H9 (cell line): ENCODE measurements at regions not wholly inside any gene's neighbourhood (a gene's known extent, or its start where the extent isn't known, plus 50 kb on each side); places are given as distances from the start of the nearest gene placed in this dataset.

Experiments
- DNase-seq: peaks from one replicate; pipeline ENCODE4 v3.0.0-alpha.2; 2017
- H2AFZ ChIP-seq: one replicate; pipeline ENCODE4 v1.6.1; 2013; ENCODE audit warnings: mild to moderate bottlenecking, low read length, control low read depth, moderate library complexity
- H2AK5ac ChIP-seq: 2 replicates; pipeline ENCODE4 v1.6.1; 2013; ENCODE audit warnings: low read length, control low read depth, mixed read lengths; ENCODE audit not compliant: insufficient read length
- H2BK120ac ChIP-seq: one replicate; pipeline ENCODE4 v1.6.1; 2013; ENCODE audit warnings: low read depth, mild to moderate bottlenecking, low read length, control low read depth, inconsistent platforms; ENCODE audit not compliant: poor library complexity, severe bottlenecking
- H2BK12ac ChIP-seq: 2 replicates; pipeline ENCODE4 v1.6.1; 2013; ENCODE audit warnings: low read length, control low read depth, mixed read lengths, low read depth; ENCODE audit not compliant: insufficient read length
- H2BK15ac ChIP-seq: 2 replicates; pipeline ENCODE4 v1.6.1; 2013; ENCODE audit warnings: low read depth, low read length, control low read depth
- H2BK20ac ChIP-seq: one replicate; pipeline ENCODE4 v1.6.1; 2013; ENCODE audit warnings: low read depth, mild to moderate bottlenecking, low read length, control low read depth, inconsistent platforms; ENCODE audit not compliant: poor library complexity, severe bottlenecking
- H2BK5ac ChIP-seq: 2 replicates; pipeline ENCODE4 v1.6.1; 2013; ENCODE audit warnings: low read length, control low read depth, mixed read lengths; ENCODE audit not compliant: insufficient read length
- H3K14ac ChIP-seq: 2 replicates; pipeline ENCODE4 v1.6.1; 2013; ENCODE audit warnings: low read length, control low read depth; ENCODE audit not compliant: insufficient read depth
- H3K18ac ChIP-seq: 2 replicates; pipeline ENCODE4 v1.6.1; 2013; ENCODE audit warnings: low read depth, mild to moderate bottlenecking, mixed read lengths, low read length, control low read depth; ENCODE audit not compliant: insufficient read length
- H3K23ac ChIP-seq: 2 replicates; pipeline ENCODE4 v1.6.1; 2013; ENCODE audit warnings: low read length, control low read depth, mixed read lengths, low read depth; ENCODE audit not compliant: insufficient read length
- H3K23me2 ChIP-seq: 2 replicates; pipeline ENCODE4 v1.6.1; 2013; ENCODE audit warnings: low read depth, mild to moderate bottlenecking, mixed read lengths, low read length, control low read depth; ENCODE audit not compliant: insufficient read length, poor library complexity, severe bottlenecking
- H3K27ac ChIP-seq: 2 replicates; pipeline ENCODE4 v1.5.1; 2013; ENCODE audit warnings: low read length, control low read depth, mixed read lengths, low read depth; ENCODE audit not compliant: insufficient read length
- H3K27me3 ChIP-seq: 2 replicates; pipeline ENCODE4 v1.6.1; 2013; ENCODE audit warnings: low read length, control low read depth, inconsistent platforms; ENCODE audit not compliant: insufficient read depth
- H3K4ac ChIP-seq: 2 replicates; pipeline ENCODE4 v1.6.1; 2013; ENCODE audit warnings: low read depth, mild to moderate bottlenecking, control low read depth, inconsistent platforms, low read length, moderate library complexity
- H3K4me1 ChIP-seq: 2 replicates; pipeline ENCODE4 v1.6.1; 2013; ENCODE audit warnings: low read length, control low read depth, inconsistent platforms; ENCODE audit not compliant: insufficient read depth
- H3K4me2 ChIP-seq: 2 replicates; pipeline ENCODE4 v1.6.1; 2013; ENCODE audit warnings: low read length, control low read depth, mixed read lengths; ENCODE audit not compliant: insufficient read length, insufficient read depth
- H3K56ac ChIP-seq: 2 replicates; pipeline ENCODE4 v1.6.1; 2013; ENCODE audit warnings: low read depth, mild to moderate bottlenecking, mixed read lengths, low read length, control low read depth; ENCODE audit not compliant: insufficient read length
- H3K79me1 ChIP-seq: 2 replicates; pipeline ENCODE4 v1.6.1; 2013; ENCODE audit warnings: low read depth, mild to moderate bottlenecking, moderate library complexity, low read length, control low read depth, inconsistent platforms; ENCODE audit not compliant: insufficient read depth, poor library complexity, severe bottlenecking
- H3K79me2 ChIP-seq: 2 replicates; pipeline ENCODE4 v1.6.1; 2013; ENCODE audit warnings: low read length, control low read depth, inconsistent platforms; ENCODE audit not compliant: insufficient read depth
- H3K9ac ChIP-seq: 2 replicates; pipeline ENCODE4 v1.6.1; 2013; ENCODE audit warnings: low read length, control low read depth, mixed read lengths; ENCODE audit not compliant: insufficient read length; ENCODE audit errors: extremely low read depth
- H3K9me3 ChIP-seq: one replicate; pipeline ENCODE4 v1.6.1; 2013; ENCODE audit warnings: low read depth, low read length, inconsistent platforms; ENCODE audit not compliant: control insufficient read depth
- H3T11ph ChIP-seq: one replicate; pipeline ENCODE4 v1.6.1; 2013; ENCODE audit warnings: mild to moderate bottlenecking, low read length, control low read depth, inconsistent platforms
- H4K20me1 ChIP-seq: one replicate; pipeline ENCODE4 v1.6.1; 2013; ENCODE audit not compliant: control insufficient read depth, insufficient read length, insufficient read depth
- H4K5ac ChIP-seq: 2 replicates; pipeline ENCODE4 v1.6.1; 2013; ENCODE audit warnings: low read depth, mild to moderate bottlenecking, mixed read lengths, low read length, control low read depth; ENCODE audit not compliant: insufficient read length
- H4K8ac ChIP-seq: replicated peaks from 2 replicates; pipeline ENCODE4 v1.6.1; 2013; ENCODE audit warnings: low read length, control low read depth, mixed read lengths, low read depth; ENCODE audit not compliant: insufficient read length
- H4K91ac ChIP-seq: 2 replicates; pipeline ENCODE4 v1.6.1; 2013; ENCODE audit warnings: low read depth, mild to moderate bottlenecking, moderate library complexity, mixed read lengths, low read length, control low read depth; ENCODE audit not compliant: insufficient read length
- H3K27ac Mint-ChIP-seq, 3 experiments: 2 replicates in 2 of 3; 3 replicates in 1 of 3; pipeline ENCODE4 v1.8.0; 2020 to 2021; ENCODE audit warnings: mixed read lengths in 3 of 3, mild to moderate bottlenecking in 1 of 3, moderate library complexity in 1 of 3
- H3K27me3 Mint-ChIP-seq: 2 replicates; pipeline ENCODE4 v1.8.0; 2021; ENCODE audit warnings: low read depth, mild to moderate bottlenecking, moderate library complexity, mixed read lengths
- H3K36me3 Mint-ChIP-seq, 3 experiments: 2 replicates in 2 of 3; 3 replicates in 1 of 3; pipeline ENCODE4 v1.8.0; 2020 to 2021; ENCODE audit warnings: low read depth in 3 of 3, mixed read lengths in 3 of 3; ENCODE audit not compliant: insufficient read depth in 1 of 3
- H3K4me1 Mint-ChIP-seq, 2 experiments: 2 replicates each; pipeline ENCODE4 v1.8.0; 2020; ENCODE audit warnings: mixed read lengths in 2 of 2
- H3K4me3 Mint-ChIP-seq, 2 experiments: 2 replicates in 1 of 2; 3 replicates in 1 of 2; pipeline ENCODE4 v1.8.0; 2020 to 2021; ENCODE audit warnings: mild to moderate bottlenecking in 2 of 2, mixed read lengths in 2 of 2, moderate library complexity in 1 of 2
- H3K9me3 Mint-ChIP-seq, 2 experiments: 2 replicates in 1 of 2; 3 replicates in 1 of 2; pipeline ENCODE4 v1.8.0; 2020; ENCODE audit warnings: mild to moderate bottlenecking in 2 of 2, mixed read lengths in 2 of 2, moderate library complexity in 1 of 2
- WGBS: extraction: QIAGEN DNeasy Blood & Tissue Kit; methylation state at CpG from one replicate; pipeline ENCODE4 v1.1.7; 2013; ENCODE audit warnings: missing lambda C conversion rate, low lambda C conversion rate, mixed read lengths; ENCODE audit not compliant: insufficient read length; ENCODE audit errors: extremely low coverage; 5-methylcytosine and 5-hydroxymethylcytosine counted together
- TF ChIP-seq, protein P1 (sequence below): fragments of 200-600 bp; sonication (generic); conservative IDR thresholded peaks from 3 replicates; pipeline ENCODE4 v1.8.0; 2021; ENCODE audit warnings: antibody characterized with exemption, mild to moderate bottlenecking

DNA sequence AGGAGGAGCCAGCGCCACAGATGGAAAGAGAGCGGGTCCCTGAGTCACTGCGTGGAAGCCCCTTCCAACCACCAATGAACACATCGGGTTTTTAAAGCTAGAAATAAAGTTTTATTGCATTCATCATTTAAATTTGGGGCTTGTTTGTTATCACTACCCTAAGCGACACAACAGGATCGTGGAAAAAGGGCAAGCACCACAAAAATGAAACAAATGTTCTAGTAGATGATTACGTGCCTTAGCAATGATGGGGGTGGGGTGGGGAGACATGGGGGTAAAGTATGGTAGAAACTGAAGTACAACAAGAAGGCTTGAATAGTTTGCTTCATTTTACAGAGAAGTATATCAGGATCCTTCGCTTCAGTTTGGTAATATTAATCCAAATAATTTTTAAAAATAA is 221.6 kb upstream of the ATP10A start:
- H3K4ac ChIP-seq, result no peak overlapping the region
- H3K79me1 ChIP-seq, result no peaks in the 10 kb centered on the region
- H3K56ac ChIP-seq, result no peak overlapping the region
- no peak overlapping the region for H2AFZ ChIP-seq
- no peak overlapping the region for H2BK12ac ChIP-seq
- H3K9ac ChIP-seq, result no peak overlapping the region
- H2AK5ac ChIP-seq, result no peak overlapping the region
- H3K27me3 ChIP-seq, result no peaks in the 10 kb centered on the region; the same call in 1 of the 2 replicates
- no peak overlapping the region for H2BK20ac ChIP-seq
- H3K27ac Mint-ChIP-seq, result no peak overlapping the region
- H2BK15ac ChIP-seq, result no peak overlapping the region
- no peak overlapping the region for H2BK5ac ChIP-seq
- no peak overlapping the region for H3K14ac ChIP-seq
- H3K4me1 Mint-ChIP-seq, result peaks cover 24 to 27% of the 10 kb centered on the region in 2 experiments
- peaks cover 0 to 2% of the 10 kb centered on the region in 2 experiments; a peak in 2 of 5 replicates for H3K9me3 Mint-ChIP-seq
- H2BK120ac ChIP-seq, result no peak overlapping the region
- no peak overlapping the region for H4K91ac ChIP-seq
- TF ChIP-seq, protein P1, sequence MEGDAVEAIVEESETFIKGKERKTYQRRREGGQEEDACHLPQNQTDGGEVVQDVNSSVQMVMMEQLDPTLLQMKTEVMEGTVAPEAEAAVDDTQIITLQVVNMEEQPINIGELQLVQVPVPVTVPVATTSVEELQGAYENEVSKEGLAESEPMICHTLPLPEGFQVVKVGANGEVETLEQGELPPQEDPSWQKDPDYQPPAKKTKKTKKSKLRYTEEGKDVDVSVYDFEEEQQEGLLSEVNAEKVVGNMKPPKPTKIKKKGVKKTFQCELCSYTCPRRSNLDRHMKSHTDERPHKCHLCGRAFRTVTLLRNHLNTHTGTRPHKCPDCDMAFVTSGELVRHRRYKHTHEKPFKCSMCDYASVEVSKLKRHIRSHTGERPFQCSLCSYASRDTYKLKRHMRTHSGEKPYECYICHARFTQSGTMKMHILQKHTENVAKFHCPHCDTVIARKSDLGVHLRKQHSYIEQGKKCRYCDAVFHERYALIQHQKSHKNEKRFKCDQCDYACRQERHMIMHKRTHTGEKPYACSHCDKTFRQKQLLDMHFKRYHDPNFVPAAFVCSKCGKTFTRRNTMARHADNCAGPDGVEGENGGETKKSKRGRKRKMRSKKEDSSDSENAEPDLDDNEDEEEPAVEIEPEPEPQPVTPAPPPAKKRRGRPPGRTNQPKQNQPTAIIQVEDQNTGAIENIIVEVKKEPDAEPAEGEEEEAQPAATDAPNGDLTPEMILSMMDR, result no peak
- H3K18ac ChIP-seq, result no peak overlapping the region
- H3K36me3 Mint-ChIP-seq, result no peaks in the 10 kb centered on the region; a peak in 2 of 7 replicates
- no peak overlapping the region for H3T11ph ChIP-seq
- no peak overlapping the region for H3K4me2 ChIP-seq
- H4K20me1 ChIP-seq, result no peaks in the 10 kb centered on the region
- H3K27me3 Mint-ChIP-seq, result peaks cover 3% of the 10 kb centered on the region
- H3K4me3 Mint-ChIP-seq, result no peak overlapping the region
- no peaks in the 10 kb centered on the region for H3K23me2 ChIP-seq
- no peak overlapping the region for H4K5ac ChIP-seq
- H3K4me1 ChIP-seq, result no peaks in the 10 kb centered on the region; the same call in 1 of the 2 replicates
- no peak for DNase-seq
- no peak overlapping the region for H3K27ac ChIP-seq
- no peak overlapping the region for H4K8ac ChIP-seq
- no peak overlapping the region for H3K23ac ChIP-seq
- no peaks in the 10 kb centered on the region for H3K79me2 ChIP-seq
- no CpG with 5 or more reads among the region's 8 CpGs for WGBS
- H3K9me3 ChIP-seq, result no peaks in the 10 kb centered on the region
